ENCODE measurements at regions not wholly inside any gene's neighbourhood (a gene's known extent, or its start where the extent isn't known, plus 50 kb on each side); places are given as distances from the start of the nearest gene placed in this dataset.
"Not testable (repeated sequence)": the region's sequence is repeated elsewhere in the genome, so short reads cannot be mapped to it uniquely, and the experiment has no call there.

- H3K27ac ChIP-seq: no peak overlapping the region
- H3K4me3 ChIP-seq: no peak overlapping the region
- TF ChIP-seq CTCF (IDR thresholded peaks at IDR 0.05): no peak
- DNase-seq (ENCODE audit: low spot score): no peak
Observed at GRCh38 chr20:39713076-39713840, 751.1 kb downstream of the DHX35 start.

DNA sequence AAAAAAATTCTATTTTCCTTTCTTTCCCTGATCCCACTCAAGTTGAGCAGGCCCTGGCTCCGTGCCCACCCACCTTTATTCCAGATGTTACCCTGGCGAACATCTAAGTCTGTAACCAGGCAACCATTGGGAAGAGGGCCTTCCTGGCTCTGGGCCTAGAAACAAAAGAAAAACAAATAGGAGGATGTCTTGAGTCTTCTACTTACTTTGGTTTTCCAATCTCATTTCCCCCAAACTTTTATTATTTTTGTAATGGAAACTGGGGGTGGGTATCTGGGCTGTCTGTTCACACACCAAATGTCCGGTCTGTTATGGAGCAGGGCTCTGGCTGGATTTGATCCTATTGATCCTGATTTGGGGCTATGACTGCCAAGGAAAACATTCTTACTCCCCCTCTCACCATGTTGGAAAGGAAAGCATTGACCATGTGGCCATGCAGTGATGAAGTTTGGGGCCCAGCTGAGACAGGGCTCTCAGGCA, 744.1 kb downstream of the DHX35 start:
- no peak overlapping the region for H3K27ac ChIP-seq
- no peak overlapping the region for H3K4me3 ChIP-seq
- TF ChIP-seq CTCF (IDR thresholded peaks at IDR 0.05): no peak
- no peak for DNase-seq (ENCODE audit: low spot score)

GRCh38 chr20:39705032-39705431, 742.9 kb downstream of the DHX35 start:
- DNase-seq (ENCODE audit: low spot score): no peak
- Histone ChIP-seq H3K27ac (no peak overlapping the region), H3K4me3 (no peak overlapping the region)
- TF ChIP-seq CTCF (IDR thresholded peaks at IDR 0.05): no peak

DNA sequence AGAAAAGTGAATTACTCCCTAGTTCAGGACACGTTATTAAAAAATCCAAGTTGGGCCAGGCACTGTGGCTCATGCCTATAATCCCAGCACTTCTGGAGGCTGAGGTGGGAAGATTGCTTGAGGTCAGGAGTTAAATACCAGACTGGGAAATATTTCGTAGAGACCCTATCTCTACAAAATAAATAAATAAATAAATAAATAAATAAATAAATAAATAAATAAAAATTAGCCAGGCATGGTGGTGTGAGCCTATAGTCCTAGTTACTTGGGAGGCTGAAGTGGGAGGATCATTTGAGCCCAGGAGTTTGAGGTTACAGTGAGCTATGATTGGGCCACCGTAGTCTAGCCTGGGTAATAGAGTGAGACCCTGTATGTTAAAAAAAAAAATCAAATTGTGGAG, 741.2 kb downstream of the DHX35 start:
- not testable (repeated sequence) for DNase-seq (ENCODE audit: low spot score); H3K4me3 ChIP-seq; H3K27ac ChIP-seq

DNA sequence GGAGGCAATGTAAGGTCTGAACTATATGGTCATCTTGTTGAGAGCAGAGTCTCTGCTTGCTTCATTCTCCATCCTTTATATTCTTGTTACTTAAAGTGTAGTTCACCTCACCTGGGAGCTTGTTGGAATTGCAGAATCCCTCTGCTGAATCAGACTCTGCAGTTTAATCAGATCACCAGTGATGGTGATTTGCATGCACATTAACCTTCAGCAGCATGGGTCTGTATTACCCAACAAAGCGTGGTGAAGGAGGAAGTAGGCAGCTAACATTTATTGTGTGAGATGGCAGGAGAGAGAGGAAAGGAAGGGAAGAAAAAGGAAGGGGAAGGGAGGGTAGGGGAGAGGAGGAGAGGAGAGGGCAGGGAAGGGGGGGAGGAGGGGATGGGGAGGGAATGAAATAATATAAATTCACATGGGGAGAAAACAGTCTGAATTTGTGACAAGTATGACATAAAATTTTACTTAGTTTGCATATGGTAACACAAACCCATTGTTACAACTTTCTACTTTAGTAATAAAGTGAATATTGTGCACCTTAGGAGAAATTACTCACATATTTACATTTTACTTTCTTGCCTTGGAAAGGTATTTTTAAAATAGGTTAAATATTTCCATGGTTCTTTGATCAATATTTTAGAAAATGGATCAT, 740.7 kb downstream of the DHX35 start:
- H3K27ac ChIP-seq: no peak overlapping the region
- DNase-seq (ENCODE audit: low spot score): no peak
- no peak for TF ChIP-seq CTCF (IDR thresholded peaks at IDR 0.05)

GRCh38 chr20:39700528-39700927, 738.4 kb downstream of the DHX35 start:
- no peak overlapping the region for H3K27ac ChIP-seq
- TF ChIP-seq CTCF (IDR thresholded peaks at IDR 0.05): no peak
- no peak overlapping the region for H3K4me3 ChIP-seq
- no peak for DNase-seq (ENCODE audit: low spot score)

More for the DNA sequence above, 740.7 kb downstream of the DHX35 start:
- no peak overlapping the region for H3K4me3 ChIP-seq

DNA sequence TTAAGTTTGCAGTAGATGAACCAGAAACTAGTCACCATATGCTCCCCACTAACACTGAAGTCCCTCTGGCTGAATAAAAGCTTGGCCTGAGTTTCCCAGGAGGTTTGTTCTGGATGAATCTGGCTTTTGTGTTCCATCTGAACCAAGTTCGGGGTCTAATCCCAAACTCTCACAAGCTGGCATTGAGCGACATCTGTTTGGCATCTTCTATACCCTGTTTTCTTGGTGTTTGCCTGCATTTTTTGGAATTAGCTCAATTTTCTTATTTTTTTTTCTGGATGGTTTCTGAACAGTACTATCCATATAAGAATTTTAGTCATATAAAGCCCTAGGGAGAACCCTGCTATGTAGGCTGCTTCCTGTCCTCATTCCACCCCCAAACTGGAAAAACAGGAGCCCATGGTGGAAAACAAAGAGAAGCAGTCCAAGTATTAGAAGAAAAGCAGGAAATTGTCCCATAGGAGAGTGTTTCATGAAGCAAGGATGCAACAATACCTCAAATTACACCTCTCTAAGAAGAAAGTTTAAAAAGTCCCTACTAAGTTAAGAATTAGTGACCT, 737.1 kb downstream of the DHX35 start:
- no peak for DNase-seq (ENCODE audit: low spot score)
- Histone ChIP-seq H3K4me3 (no peak overlapping the region), H3K27ac (no peak overlapping the region)
- no peak for TF ChIP-seq CTCF (IDR thresholded peaks at IDR 0.05)

Measured in coronary artery (tissue), 2 donors.